Large intestine (tissue), 3 donors: ENCODE measurements at regions not wholly inside any gene's neighbourhood (a gene's known extent, or its start where the extent isn't known, plus 50 kb on each side); places are given as distances from the start of the nearest gene placed in this dataset.

Source experiments
- DNase-seq, 2 donors: peaks; one replicate each; pipeline versions ENCODE4 v3.0.0 to v3.0.0-alpha.2; 2013
- H3K27ac ChIP-seq: one replicate; pipeline ENCODE4 v1.5.1; 2013; ENCODE audit warnings: low read length
- H3K27me3 ChIP-seq: 2 replicates; pipeline ENCODE4 v1.6.1; 2013; ENCODE audit warnings: low read length; ENCODE audit not compliant: control insufficient read depth, insufficient read depth
- H3K36me3 ChIP-seq: 2 replicates; pipeline ENCODE4 v1.6.1; 2013; ENCODE audit warnings: low read length; ENCODE audit not compliant: control insufficient read depth, insufficient read depth
- H3K4me1 ChIP-seq: one replicate; pipeline ENCODE4 v1.6.1; 2013; ENCODE audit warnings: low read length; ENCODE audit not compliant: control insufficient read depth, insufficient read depth
- H3K4me3 ChIP-seq: one replicate; pipeline ENCODE4 v1.5.1; 2013; ENCODE audit warnings: low read length
- H3K9me3 ChIP-seq: one replicate; pipeline ENCODE4 v1.6.1; 2013; ENCODE audit warnings: mild to moderate bottlenecking, low read depth, low read length, moderate library complexity; ENCODE audit not compliant: control insufficient read depth
- WGBS: methylation state at CpG from one replicate; pipeline ENCODE4 v1.1.5; 2013; ENCODE audit warnings: low lambda C conversion rate; ENCODE audit not compliant: insufficient coverage; 5-methylcytosine and 5-hydroxymethylcytosine counted together

- no peak for DNase-seq
- 100% methylated on average over 1 of the region's 10 CpGs for WGBS
- Histone ChIP-seq H3K4me3 (no peak overlapping the region), H3K27me3 (no peaks in the 10 kb centered on the region), H3K27ac (no peak overlapping the region), H3K9me3 (no peaks in the 10 kb centered on the region), H3K4me1 (no peaks in the 10 kb centered on the region), H3K36me3 (no peaks in the 10 kb centered on the region)
These were observed 473.4 kb downstream of the CMPK2 start for GRCh38 chr2:6392354-6392753.

- H3K27me3 ChIP-seq: no peaks in the 10 kb centered on the region
- no peak overlapping the region for H3K4me3 ChIP-seq
- DNase-seq: no peak
- no peaks in the 10 kb centered on the region for H3K4me1 ChIP-seq
- H3K9me3 ChIP-seq: no peaks in the 10 kb centered on the region
- WGBS: 85% methylated on average over 5 of the region's 6 CpGs
- H3K27ac ChIP-seq: no peak overlapping the region
- H3K36me3 ChIP-seq: no peaks in the 10 kb centered on the region
These were observed 472.7 kb downstream of the CMPK2 start for GRCh38 chr2:6392966-6393365.

- 100% methylated on average over 1 of the region's 3 CpGs for WGBS
- no peaks in the 10 kb centered on the region for H3K27me3 ChIP-seq
- no peak for DNase-seq
- H3K36me3 ChIP-seq: no peaks in the 10 kb centered on the region
- no peaks in the 10 kb centered on the region for H3K9me3 ChIP-seq
- peak overlapping the region; percentile 63 for H3K27ac ChIP-seq
- no peak overlapping the region for H3K4me3 ChIP-seq
- H3K4me1 ChIP-seq: no peaks in the 10 kb centered on the region
These were observed 471.9 kb downstream of the CMPK2 start for GRCh38 chr2:6393819-6394218.

GRCh38 chr2:6394276-6394675 is 471.4 kb downstream of the CMPK2 start:
- 100% methylated on average over 1 of the region's 2 CpGs for WGBS
- H3K27me3 ChIP-seq: no peaks in the 10 kb centered on the region
- H3K36me3 ChIP-seq: no peaks in the 10 kb centered on the region
- peak overlapping the region; percentile 63 for H3K27ac ChIP-seq
- no peaks in the 10 kb centered on the region for H3K9me3 ChIP-seq
- DNase-seq: peak; percentile 19 to 58
- no peak overlapping the region for H3K4me3 ChIP-seq
- no peaks in the 10 kb centered on the region for H3K4me1 ChIP-seq

GRCh38 chr2:6398421-6398820 is 467.3 kb downstream of the CMPK2 start:
- Histone ChIP-seq H3K27me3 (no peaks in the 10 kb centered on the region), H3K4me1 (no peaks in the 10 kb centered on the region), H3K36me3 (no peaks in the 10 kb centered on the region), H3K27ac (no peak overlapping the region), H3K4me3 (no peak overlapping the region), H3K9me3 (no peaks in the 10 kb centered on the region)
- DNase-seq: no peak
- 57% methylated on average over 1 of the region's 2 CpGs for WGBS

GRCh38 chr2:6401301-6401700 is 464.4 kb downstream of the CMPK2 start:
- H3K9me3 ChIP-seq: no peaks in the 10 kb centered on the region
- no peaks in the 10 kb centered on the region for H3K4me1 ChIP-seq
- no peaks in the 10 kb centered on the region for H3K36me3 ChIP-seq
- no peak overlapping the region for H3K4me3 ChIP-seq
- H3K27ac ChIP-seq: no peak overlapping the region
- DNase-seq: no peak
- WGBS: 100% methylated on average over 2 of the region's 3 CpGs
- H3K27me3 ChIP-seq: no peaks in the 10 kb centered on the region

- no peaks in the 10 kb centered on the region for H3K36me3 ChIP-seq
- no peak for DNase-seq
- H3K27me3 ChIP-seq: no peaks in the 10 kb centered on the region
- H3K27ac ChIP-seq: no peak overlapping the region
- no peaks in the 10 kb centered on the region for H3K4me1 ChIP-seq
- no peaks in the 10 kb centered on the region for H3K9me3 ChIP-seq
- H3K4me3 ChIP-seq: no peak overlapping the region
- WGBS: 94% methylated on average over 2 of the region's 2 CpGs
These were observed 457.6 kb downstream of the CMPK2 start for GRCh38 chr2:6408057-6408456.

GRCh38 chr2:6410313-6410712 is 455.4 kb downstream of the CMPK2 start:
- no peak overlapping the region for H3K4me3 ChIP-seq
- no peak overlapping the region for H3K27ac ChIP-seq
- H3K4me1 ChIP-seq: no peaks in the 10 kb centered on the region
- no peak for DNase-seq
- no peaks in the 10 kb centered on the region for H3K27me3 ChIP-seq
- H3K9me3 ChIP-seq: no peaks in the 10 kb centered on the region
- H3K36me3 ChIP-seq: no peaks in the 10 kb centered on the region
- 80% methylated on average over 1 of the region's 3 CpGs for WGBS

GRCh38 chr2:6412533-6413091 is 453.1 kb downstream of the CMPK2 start:
- 50% methylated on average over 1 of the region's 3 CpGs for WGBS
- no peaks in the 10 kb centered on the region for H3K27me3 ChIP-seq
- no peaks in the 10 kb centered on the region for H3K9me3 ChIP-seq
- no peak overlapping the region for H3K4me3 ChIP-seq
- no peak for DNase-seq
- no peak overlapping the region for H3K27ac ChIP-seq
- H3K4me1 ChIP-seq: no peaks in the 10 kb centered on the region
- no peaks in the 10 kb centered on the region for H3K36me3 ChIP-seq

GRCh38 chr2:6417050-6417449 is 448.7 kb downstream of the CMPK2 start:
- Histone ChIP-seq H3K27ac (no peak overlapping the region), H3K4me3 (no peak overlapping the region), H3K4me1 (no peaks in the 10 kb centered on the region), H3K36me3 (no peaks in the 10 kb centered on the region), H3K9me3 (no peaks in the 10 kb centered on the region), H3K27me3 (no peaks in the 10 kb centered on the region)
- no peak for DNase-seq
- WGBS: no CpG with 5 or more reads among the region's 6 CpGs

GRCh38 chr2:6418291-6418690 is 447.4 kb downstream of the CMPK2 start:
- Histone ChIP-seq H3K27me3 (no peaks in the 10 kb centered on the region), H3K4me1 (no peaks in the 10 kb centered on the region), H3K27ac (no peak overlapping the region), H3K36me3 (no peaks in the 10 kb centered on the region), H3K9me3 (no peaks in the 10 kb centered on the region), H3K4me3 (no peak overlapping the region)
- 57% methylated on average over 1 of the region's 1 CpG for WGBS
- no peak for DNase-seq
